ENCODE measurements at regions not wholly inside any gene's neighbourhood (a gene's known extent, or its start where the extent isn't known, plus 50 kb on each side); places are given as distances from the start of the nearest gene placed in this dataset.
"Not testable (repeated sequence)": the region's sequence is repeated elsewhere in the genome, so short reads cannot be mapped to it uniquely, and the experiment has no call there.

- not testable (repeated sequence) for FAIRE-seq; H2BK5ac ChIP-seq (ENCODE audit: low read depth, low read length); H3K18ac ChIP-seq (ENCODE audit: extremely low read depth, low read length); H3K36me3 ChIP-seq (ENCODE audit: control insufficient read depth in 2 of 4, insufficient read depth in 4 of 4, low read length in 3 of 4); H3K27ac ChIP-seq (ENCODE audit: low read depth, low read length); H3K4ac ChIP-seq (replicated peaks; ENCODE audit: insufficient read length, low read depth, low read length); H3K14ac ChIP-seq (ENCODE audit: insufficient read length); H4K5ac ChIP-seq (ENCODE audit: insufficient read length, low read depth, low read length); H2AFZ ChIP-seq (ENCODE audit: low read length); H2BK15ac ChIP-seq (ENCODE audit: low read length); H3K79me2 ChIP-seq (ENCODE audit: control insufficient read depth in 1 of 2, insufficient read depth in 2 of 2, low read length in 2 of 2); H3K9me3 ChIP-seq (ENCODE audit: insufficient read depth in 2 of 2, low read depth in 1 of 2, low read length in 1 of 2); H3K23ac ChIP-seq (ENCODE audit: insufficient read length); H3K9ac ChIP-seq (replicated peaks in 1 of 4; ENCODE audit: extremely low read depth in 1 of 4, low read depth in 3 of 4, low read length in 3 of 4); H3K4me2 ChIP-seq (ENCODE audit: insufficient read depth in 1 of 2, low read depth in 2 of 2, low read length in 2 of 2); H4K91ac ChIP-seq (replicated peaks; ENCODE audit: insufficient read length, low read length); DNase-seq (ENCODE audit: low read depth in 1 of 2, low spot score in 2 of 2); H3K4me1 ChIP-seq (replicated peaks in 1 of 4; ENCODE audit: control insufficient read depth in 3 of 4, insufficient read depth in 4 of 4, low read length in 3 of 4); H4K8ac ChIP-seq (ENCODE audit: extremely low read depth, insufficient read depth, low read length); H3K27me3 ChIP-seq (replicated peaks in 1 of 4; ENCODE audit: control insufficient read depth in 3 of 4, extremely low read depth in 1 of 4, insufficient read depth in 3 of 4, low read length in 3 of 4); H3K79me1 ChIP-seq (ENCODE audit: low read depth, low read length); H3K56ac ChIP-seq (replicated peaks; ENCODE audit: insufficient read length, low read depth, low read length); H4K20me1 ChIP-seq (replicated peaks in 1 of 2; ENCODE audit: control insufficient read depth in 1 of 2, insufficient read depth in 2 of 2, low read length in 2 of 2); H2BK120ac ChIP-seq (replicated peaks; ENCODE audit: low read depth, low read length); H3K23me2 ChIP-seq (ENCODE audit: low read depth, low read length); H3K4me3 ChIP-seq (ENCODE audit: extremely low read depth in 1 of 4, insufficient read depth in 2 of 4, low read depth in 3 of 4, low read length in 4 of 4)
- WGBS, 2 experiments (ENCODE audit: extremely low coverage in 1 of 2, insufficient coverage in 1 of 2, insufficient read length in 1 of 2, insufficient replicate concordance in 2 of 2, low coverage in 1 of 2, low lambda C conversion rate in 2 of 2, missing lambda C conversion rate in 1 of 2) = 92% methylated on average over 3 of the region's 3 CpGs; no CpG with 5 or more reads in 1 of the 2 experiments
- TF ChIP-seq KDM1A (IDR thresholded peaks at IDR 0.05; ENCODE audit: borderline replicate concordance, low read length) = peak; percentile 36; the same call in 1 of the 2 replicates
- Histone ChIP-seq H2BK20ac (ENCODE audit: low read length) (0 out of 2 replicates have a peak overlapping the region, but pooled peaks have one; percentile 15), H2BK12ac (ENCODE audit: low read depth, low read length) (peak overlapping the region; percentile 44; the same call in 1 of the 2 replicates), H2AK5ac (ENCODE audit: low read depth, low read length) (0 out of 2 replicates have a peak overlapping the region, but pooled peaks have one; percentile 79)
- ChIA-PET POLR2A (ENCODE audit: partially characterized antibody) (interaction anchor here (0.8 kb wide), 1 partner anchor 323 kb away, joined by 3 read pairs; the partner anchor contains the start of gene TNRC6C), CTCF (ENCODE audit: partially characterized antibody) (interaction anchor here (0.8 to 1.3 kb wide), 3 partner anchors 9 to 109 kb away, joined by 3 to 4 read pairs (median 3); no protein-coding TSS in a partner anchor)
Measured at GRCh38 chr17:77635785-77636184, 322.7 kb upstream of the TNRC6C start.
